Osteocyte (in vitro differentiated cells): ENCODE measurements at regions not wholly inside any gene's neighbourhood (a gene's known extent, or its start where the extent isn't known, plus 50 kb on each side); places are given as distances from the start of the nearest gene placed in this dataset.

Experiments used
- DNase-seq: peaks from one replicate; pipeline ENCODE4 v3.0.0; 2021; ENCODE audit warnings: mixed read lengths; ENCODE audit not compliant: unreplicated experiment; ENCODE audit errors: extremely low spot score
- H3K27ac Mint-ChIP-seq: one replicate; pipeline ENCODE4 v1.8.0; 2021; ENCODE audit warnings: mild to moderate bottlenecking, mixed read lengths; ENCODE audit not compliant: unreplicated experiment
- H3K27me3 Mint-ChIP-seq: one replicate; pipeline ENCODE4 v1.8.0; 2021; ENCODE audit warnings: mixed read lengths; ENCODE audit not compliant: unreplicated experiment
- H3K36me3 Mint-ChIP-seq: one replicate; pipeline ENCODE4 v1.8.0; 2021; ENCODE audit warnings: mixed read lengths; ENCODE audit not compliant: unreplicated experiment
- H3K4me1 Mint-ChIP-seq: one replicate; pipeline ENCODE4 v1.8.0; 2021; ENCODE audit warnings: mixed read lengths; ENCODE audit not compliant: unreplicated experiment
- H3K4me3 Mint-ChIP-seq: one replicate; pipeline ENCODE4 v1.8.0; 2021; ENCODE audit warnings: mild to moderate bottlenecking, moderate library complexity, mixed read lengths; ENCODE audit not compliant: unreplicated experiment
- H3K9me3 Mint-ChIP-seq: one replicate; pipeline ENCODE4 v1.8.0; 2021; ENCODE audit warnings: mixed read lengths; ENCODE audit not compliant: unreplicated experiment
- TF ChIP-seq, protein P1 (sequence below): fragments of 200-600 bp; sonication (generic); IDR thresholded peaks from 2 replicates; pipeline ENCODE4 v1.5.0; 2021; ENCODE audit warnings: antibody characterized with exemption, mild to moderate bottlenecking, moderate library complexity

GRCh38 chr10:65847436-65848230, 1078.2 kb upstream of the LRRTM3 start:
- Mint-ChIP-seq H3K4me3 (no peak overlapping the region), H3K36me3 (no peaks in the 10 kb centered on the region), H3K4me1 (peaks cover 3% of the 10 kb centered on the region), H3K27me3 (no peaks in the 10 kb centered on the region), H3K27ac (no peak overlapping the region), H3K9me3 (no peaks in the 10 kb centered on the region)
- TF ChIP-seq, protein P1, sequence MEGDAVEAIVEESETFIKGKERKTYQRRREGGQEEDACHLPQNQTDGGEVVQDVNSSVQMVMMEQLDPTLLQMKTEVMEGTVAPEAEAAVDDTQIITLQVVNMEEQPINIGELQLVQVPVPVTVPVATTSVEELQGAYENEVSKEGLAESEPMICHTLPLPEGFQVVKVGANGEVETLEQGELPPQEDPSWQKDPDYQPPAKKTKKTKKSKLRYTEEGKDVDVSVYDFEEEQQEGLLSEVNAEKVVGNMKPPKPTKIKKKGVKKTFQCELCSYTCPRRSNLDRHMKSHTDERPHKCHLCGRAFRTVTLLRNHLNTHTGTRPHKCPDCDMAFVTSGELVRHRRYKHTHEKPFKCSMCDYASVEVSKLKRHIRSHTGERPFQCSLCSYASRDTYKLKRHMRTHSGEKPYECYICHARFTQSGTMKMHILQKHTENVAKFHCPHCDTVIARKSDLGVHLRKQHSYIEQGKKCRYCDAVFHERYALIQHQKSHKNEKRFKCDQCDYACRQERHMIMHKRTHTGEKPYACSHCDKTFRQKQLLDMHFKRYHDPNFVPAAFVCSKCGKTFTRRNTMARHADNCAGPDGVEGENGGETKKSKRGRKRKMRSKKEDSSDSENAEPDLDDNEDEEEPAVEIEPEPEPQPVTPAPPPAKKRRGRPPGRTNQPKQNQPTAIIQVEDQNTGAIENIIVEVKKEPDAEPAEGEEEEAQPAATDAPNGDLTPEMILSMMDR: no peak
- DNase-seq: no peak

- no peak overlapping the region for H3K27ac Mint-ChIP-seq
- H3K9me3 Mint-ChIP-seq: no peaks in the 10 kb centered on the region
- no peaks in the 10 kb centered on the region for H3K4me1 Mint-ChIP-seq
- no peak for DNase-seq
- H3K4me3 Mint-ChIP-seq: no peak overlapping the region
- no peaks in the 10 kb centered on the region for H3K36me3 Mint-ChIP-seq
- TF ChIP-seq, protein P1: no peak
- peaks cover 3% of the 10 kb centered on the region for H3K27me3 Mint-ChIP-seq
Observed at GRCh38 chr10:65858841-65859240, 1067.0 kb upstream of the LRRTM3 start.

DNA sequence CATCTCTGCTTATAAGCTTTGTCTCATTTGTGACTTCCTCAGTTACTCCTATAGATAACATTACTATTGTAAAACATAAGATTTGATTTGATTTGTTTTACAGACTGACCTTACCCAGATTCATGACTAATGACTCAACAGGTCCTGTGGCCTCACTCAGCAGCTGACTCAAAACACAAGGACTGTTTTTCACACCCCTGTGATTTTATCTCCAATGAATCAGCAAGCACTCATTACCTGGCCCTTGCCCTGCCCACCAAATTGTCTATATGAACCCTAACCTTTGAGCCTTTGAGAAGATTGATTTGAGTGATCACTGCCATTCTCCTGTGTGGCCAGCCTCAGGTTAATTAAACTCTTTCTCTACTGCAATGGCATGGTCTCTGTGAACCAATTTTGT, 1064.6 kb upstream of the LRRTM3 start:
- Mint-ChIP-seq H3K36me3 (no peaks in the 10 kb centered on the region), H3K27me3 (peaks cover 3% of the 10 kb centered on the region), H3K9me3 (no peaks in the 10 kb centered on the region), H3K4me3 (no peak overlapping the region), H3K4me1 (peaks cover 5% of the 10 kb centered on the region), H3K27ac (no peak overlapping the region)
- TF ChIP-seq, protein P1: no peak
- no peak for DNase-seq
